Left ventricle myocardium inferior (tissue), 1 donor: ENCODE measurements at regions not wholly inside any gene's neighbourhood (a gene's known extent, or its start where the extent isn't known, plus 50 kb on each side); places are given as distances from the start of the nearest gene placed in this dataset.
"Not testable (repeated sequence)": the region's sequence is repeated elsewhere in the genome, so short reads cannot be mapped to it uniquely, and the experiment has no call there.

Source experiments
- DNase-seq: peaks from one replicate; pipeline ENCODE4 v3.0.0-alpha.2; 2020
- H3K27ac ChIP-seq: fragments of 200-600 bp; replicated peaks from 2 replicates; pipeline ENCODE4 v1.8.0; 2021
- H3K27me3 ChIP-seq: fragments of 200-600 bp; 2 replicates; pipeline ENCODE4 v1.8.0; 2021; ENCODE audit warnings: low read depth
- H3K36me3 ChIP-seq: fragments of 200-600 bp; 2 replicates; pipeline ENCODE4 v1.8.0; 2021
- H3K4me1 ChIP-seq: fragments of 200-600 bp; 2 replicates; pipeline ENCODE4 v1.8.0; 2021
- H3K4me3 ChIP-seq: fragments of 200-600 bp; 2 replicates; pipeline ENCODE4 v1.8.0; 2021; ENCODE audit warnings: mild to moderate bottlenecking, moderate library complexity
- H3K9me3 ChIP-seq: fragments of 200-600 bp; replicated peaks from 2 replicates; pipeline ENCODE4 v1.8.0; 2021
- CTCF ChIP-seq: fragments of 200-600 bp; IDR thresholded peaks from 2 replicates; pipeline ENCODE4 v1.8.0; 2021; ENCODE audit warnings: antibody characterized with exemption, mild to moderate bottlenecking, borderline replicate concordance
- intact Hi-C: fragments of 100-400 bp; cut with micrococcal nuclease; formaldehyde crosslinking; loops from one replicate; pipeline ENCODE4 v1.11.0; 2022
- donor health status: DM: no; HTN: yes; CAD: no; lungs with severe emphysema.

- Histone ChIP-seq H3K27ac (no peak overlapping the region), H3K36me3 (no peaks in the 10 kb centered on the region), H3K9me3 (peaks cover 32% of the 10 kb centered on the region), H3K4me3 (no peak overlapping the region), H3K4me1 (no peaks in the 10 kb centered on the region), H3K27me3 (no peaks in the 10 kb centered on the region)
- TF ChIP-seq CTCF: no peak
- DNase-seq: no peak
- intact Hi-C loops: no loop called here
These were observed 316.6 kb downstream of the CGGBP1 start for GRCh38 chr3:87742250-87742649.

DNA sequence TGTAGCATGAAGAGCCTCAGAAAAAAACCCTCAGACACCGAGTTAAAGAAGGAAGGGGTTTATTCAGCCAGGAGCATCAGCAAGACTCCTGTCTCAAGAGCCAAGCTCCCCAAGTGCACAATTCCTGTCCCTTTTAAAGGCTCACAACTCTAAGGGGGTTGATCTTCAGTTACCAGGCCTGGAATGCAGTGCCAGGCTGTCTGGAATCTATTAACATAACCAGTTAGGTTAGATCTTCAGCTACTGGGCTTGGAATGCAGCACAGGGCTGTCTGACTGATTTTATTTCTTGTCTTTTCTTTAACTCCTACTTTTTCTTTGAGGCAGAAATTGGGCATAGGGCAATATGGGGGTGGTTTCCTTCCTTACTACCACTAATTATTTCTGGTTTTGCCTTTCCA is 317.9 kb downstream of the CGGBP1 start:
- intact Hi-C loops, DNase-seq, H3K27me3 ChIP-seq, H3K36me3 ChIP-seq, H3K4me3 ChIP-seq, H3K4me1 ChIP-seq, H3K27ac ChIP-seq: not testable (repeated sequence)
- peaks cover 32% of the 10 kb centered on the region for H3K9me3 ChIP-seq

- intact Hi-C loops: not testable (repeated sequence)
These were observed 321.0 kb downstream of the CGGBP1 start for GRCh38 chr3:87737817-87738216.

DNA sequence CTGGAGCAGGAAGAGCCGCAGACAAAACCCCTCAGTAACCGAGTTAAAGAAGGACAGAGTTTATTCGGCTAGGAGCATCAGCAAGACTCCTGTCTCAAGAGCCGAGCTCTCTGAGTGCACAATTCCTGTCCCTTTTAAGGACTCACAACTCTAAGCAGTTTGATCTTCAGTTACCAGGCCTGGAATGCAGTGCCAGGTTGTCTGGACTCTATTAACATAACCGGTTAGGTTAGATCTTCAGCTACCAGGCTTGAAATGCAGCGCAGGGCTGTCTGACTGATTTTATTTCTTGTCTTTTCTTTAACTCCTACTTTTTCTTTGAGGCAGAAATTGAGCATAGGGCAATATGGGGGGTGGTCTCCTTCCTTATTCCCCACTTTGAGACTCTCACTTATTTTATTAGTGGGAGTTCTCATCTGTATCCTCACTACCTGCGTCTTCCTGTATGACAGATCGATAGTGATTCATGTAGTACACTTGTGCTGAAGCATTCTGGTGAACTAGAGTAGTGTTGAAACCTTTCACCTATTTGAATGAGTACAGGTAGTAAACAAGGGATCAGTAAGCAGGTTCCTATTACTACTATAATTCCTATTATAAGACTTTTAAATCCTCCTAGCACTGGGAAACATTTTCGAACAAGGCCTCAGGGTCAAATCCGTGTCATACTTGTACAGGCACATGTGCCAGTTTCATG is 325.0 kb downstream of the CGGBP1 start:
- no peak overlapping the region for H3K4me3 ChIP-seq
- no peak for DNase-seq
- no peak for TF ChIP-seq CTCF
- H3K27me3 ChIP-seq: no peaks in the 10 kb centered on the region
- no peaks in the 10 kb centered on the region for H3K4me1 ChIP-seq
- intact Hi-C loops: no loop called here
- H3K9me3 ChIP-seq: peaks cover 10% of the 10 kb centered on the region
- H3K27ac ChIP-seq: no peak overlapping the region
- H3K36me3 ChIP-seq: no peaks in the 10 kb centered on the region

More at GRCh38 chr3:87737817-87738216, 321.0 kb downstream of the CGGBP1 start:
- not testable (repeated sequence) for H3K4me3 ChIP-seq, H3K4me1 ChIP-seq, H3K27me3 ChIP-seq, DNase-seq, H3K36me3 ChIP-seq, H3K27ac ChIP-seq
- peaks cover 21% of the 10 kb centered on the region for H3K9me3 ChIP-seq

DNA sequence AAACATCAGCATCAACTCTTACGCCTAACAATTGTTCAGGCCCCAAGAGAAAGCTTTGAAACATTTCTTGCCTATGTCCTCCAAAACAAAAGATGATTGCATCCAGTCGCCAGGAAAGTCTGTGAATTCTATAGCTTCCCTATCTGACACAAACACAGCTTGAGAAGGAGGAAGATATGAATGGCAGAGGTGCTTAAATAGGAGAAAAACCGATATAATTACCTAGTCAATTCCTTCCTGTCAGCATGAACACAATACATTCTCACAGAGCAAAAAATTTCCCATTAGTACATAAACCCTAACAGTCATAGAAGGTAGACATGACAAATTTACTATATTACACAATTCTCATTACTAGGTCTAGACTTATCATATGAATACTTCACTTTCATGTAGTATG is 326.5 kb downstream of the CGGBP1 start:
- H3K27ac ChIP-seq: no peak overlapping the region

DNA sequence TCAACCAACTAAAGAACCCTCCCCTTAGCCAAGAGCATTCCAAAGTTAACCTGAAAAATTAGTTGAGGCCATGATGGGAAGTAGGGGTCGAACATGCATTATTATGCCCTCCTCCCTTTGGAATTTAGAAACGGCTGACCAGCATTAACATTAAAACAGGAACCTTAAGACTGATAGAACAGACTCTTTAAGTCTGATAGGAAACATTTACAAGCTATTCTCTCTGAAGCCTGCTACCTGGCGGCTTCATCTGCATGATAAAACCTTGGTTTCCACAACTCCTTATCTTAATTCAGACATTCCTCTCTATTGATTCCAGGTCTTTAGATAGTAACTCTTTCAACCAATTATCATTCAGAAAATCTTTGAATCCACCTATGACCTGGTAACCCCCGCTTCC is 331.0 kb downstream of the CGGBP1 start:
- no peak overlapping the region for H3K27ac ChIP-seq
- intact Hi-C loops: no loop called here
- H3K36me3 ChIP-seq: no peaks in the 10 kb centered on the region
- DNase-seq: no peak
- no peak for TF ChIP-seq CTCF
- H3K4me3 ChIP-seq: no peak overlapping the region
- H3K27me3 ChIP-seq: no peaks in the 10 kb centered on the region
- no peaks in the 10 kb centered on the region for H3K4me1 ChIP-seq
- H3K9me3 ChIP-seq: peaks cover 28% of the 10 kb centered on the region

More for the DNA sequence above, 326.5 kb downstream of the CGGBP1 start:
- peaks cover 10% of the 10 kb centered on the region for H3K9me3 ChIP-seq
- intact Hi-C loops: no loop called here
- H3K27me3 ChIP-seq: no peaks in the 10 kb centered on the region
- H3K4me1 ChIP-seq: no peaks in the 10 kb centered on the region
- H3K4me3 ChIP-seq: no peak overlapping the region
- TF ChIP-seq CTCF: no peak
- H3K36me3 ChIP-seq: no peaks in the 10 kb centered on the region
- DNase-seq: no peak
